Loucy (cell line): ENCODE measurements at regions not wholly inside any gene's neighbourhood (a gene's known extent, or its start where the extent isn't known, plus 50 kb on each side); places are given as distances from the start of the nearest gene placed in this dataset.

ENCODE experiments used
- EZH2phosphoT487 ChIP-seq: fragments of 200-600 bp; IDR thresholded peaks from 2 replicates; pipeline ENCODE4 v1.6.1; 2018; ENCODE audit warnings: antibody characterized with exemption, mild to moderate bottlenecking, moderate library complexity, borderline replicate concordance
- TF ChIP-seq, protein P1 (sequence below): fragments of 200-600 bp; sonication (generic); conservative IDR thresholded peaks from 2 replicates; pipeline ENCODE4 v1.5.1; 2014; ENCODE audit warnings: mild to moderate bottlenecking, antibody characterized with exemption, low read length

DNA sequence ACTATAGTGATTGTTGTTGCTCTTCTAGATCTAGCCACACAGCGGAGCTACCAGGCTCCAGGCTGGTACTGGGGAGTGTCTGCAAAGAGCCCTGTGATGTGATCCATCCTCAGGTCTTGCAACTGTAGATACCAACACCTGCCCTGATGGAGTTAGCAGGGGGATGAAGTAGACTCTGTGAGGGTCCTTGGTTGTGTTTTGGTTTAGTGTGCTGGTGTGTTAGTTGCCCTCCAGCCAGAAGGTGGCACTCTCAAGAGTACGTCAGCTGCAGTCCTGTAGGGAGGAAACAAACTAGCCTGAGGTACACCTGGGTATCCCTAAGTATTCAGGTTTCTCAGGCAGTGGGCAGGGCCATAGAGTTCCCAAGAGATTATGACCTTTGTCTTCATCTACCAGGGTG lies 81.2 kb upstream of the TMPRSS2 start:
- TF ChIP-seq, protein P1, sequence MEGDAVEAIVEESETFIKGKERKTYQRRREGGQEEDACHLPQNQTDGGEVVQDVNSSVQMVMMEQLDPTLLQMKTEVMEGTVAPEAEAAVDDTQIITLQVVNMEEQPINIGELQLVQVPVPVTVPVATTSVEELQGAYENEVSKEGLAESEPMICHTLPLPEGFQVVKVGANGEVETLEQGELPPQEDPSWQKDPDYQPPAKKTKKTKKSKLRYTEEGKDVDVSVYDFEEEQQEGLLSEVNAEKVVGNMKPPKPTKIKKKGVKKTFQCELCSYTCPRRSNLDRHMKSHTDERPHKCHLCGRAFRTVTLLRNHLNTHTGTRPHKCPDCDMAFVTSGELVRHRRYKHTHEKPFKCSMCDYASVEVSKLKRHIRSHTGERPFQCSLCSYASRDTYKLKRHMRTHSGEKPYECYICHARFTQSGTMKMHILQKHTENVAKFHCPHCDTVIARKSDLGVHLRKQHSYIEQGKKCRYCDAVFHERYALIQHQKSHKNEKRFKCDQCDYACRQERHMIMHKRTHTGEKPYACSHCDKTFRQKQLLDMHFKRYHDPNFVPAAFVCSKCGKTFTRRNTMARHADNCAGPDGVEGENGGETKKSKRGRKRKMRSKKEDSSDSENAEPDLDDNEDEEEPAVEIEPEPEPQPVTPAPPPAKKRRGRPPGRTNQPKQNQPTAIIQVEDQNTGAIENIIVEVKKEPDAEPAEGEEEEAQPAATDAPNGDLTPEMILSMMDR = peak; percentile 39; the same call in 1 of the 2 replicates
- no peak for TF ChIP-seq EZH2phosphoT487
